A549 (cell line): ENCODE measurements at regions not wholly inside any gene's neighbourhood (a gene's known extent, or its start where the extent isn't known, plus 50 kb on each side); places are given as distances from the start of the nearest gene placed in this dataset.

Source experiments
- ATAC-seq, 2 experiments: fragments of 200-7000 bp in 1 of 2; fragments of >200 bp in 1 of 2; cut with Nextera tagmentation in 1 of 2; cut with Tn5 transposase in 1 of 2; 3 replicates each; pipeline versions ENCODE4 v1.8.0 to v1.9.1; 2018 to 2020; ENCODE audit warnings: mild to moderate bottlenecking in 1 of 2, moderate library complexity in 1 of 2
- CTCF ChIA-PET: fragments of 300-600 bp; sonication (Branson Sonifier 250); formaldehyde crosslinking; extraction: SDS; loops from one replicate; lab custom pipeline; 2021; ENCODE audit warnings: antibody characterized with exemption, inconsistent platforms; lab: Yijun Ruan, JAX
- POLR2A ChIA-PET: fragments of 350-600 bp; formaldehyde crosslinking; extraction: SDS; loops from one replicate; lab custom pipeline; 2021; ENCODE audit warnings: antibody characterized with exemption, inconsistent platforms; lab: Yijun Ruan, JAX
- DNase-seq, 2 experiments: peaks; one replicate each; pipeline versions ENCODE4 v3.0.0 to v3.0.0-alpha.2; 2011 to 2016; ENCODE audit warnings: low read depth in 1 of 2, low spot score in 1 of 2
- FAIRE-seq: peaks from 2 replicates; lab custom pipeline; 2011; peaks lifted over from hg19 to GRCh38; lab: Jason Lieb, UNC
- H3K27ac ChIP-seq, 2 experiments: fragments of >200 bp; sonication (Bioruptor Twin); formaldehyde crosslinking; 3 replicates each; pipeline ENCODE4 v1.5.1; 2016 to 2017
- H3K4me1 ChIP-seq: fragments of >200 bp; sonication (Bioruptor Twin); formaldehyde crosslinking; 3 replicates; pipeline ENCODE4 v1.6.1; 2016
- H3K4me2 ChIP-seq: fragments of >200 bp; sonication (Bioruptor Twin); formaldehyde crosslinking; 3 replicates; pipeline ENCODE4 v1.6.1; 2016
- H3K4me3 ChIP-seq: fragments of >200 bp; sonication (Bioruptor Twin); formaldehyde crosslinking; 3 replicates; pipeline ENCODE4 v1.5.1; 2016
- H3K9me3 ChIP-seq: fragments of >200 bp; sonication (Bioruptor Twin); formaldehyde crosslinking; 3 replicates; pipeline ENCODE4 v1.6.1; 2016
- CBX2 ChIP-seq: fragments of 200-600 bp; sonication (generic); IDR thresholded peaks from 2 replicates; pipeline ENCODE4 v1.6.1; 2016; ENCODE audit warnings: low read depth, mild to moderate bottlenecking, borderline replicate concordance
- CHD2 ChIP-seq: fragments of 150-350 bp; IDR thresholded peaks from 2 replicates; pipeline ENCODE4 v1.6.1; 2014; ENCODE audit warnings: low read length; ENCODE audit not compliant: partially characterized antibody
- GATA3 ChIP-seq: IDR thresholded peaks from 2 replicates; pipeline ENCODE4 v1.6.1; 2012; ENCODE audit warnings: borderline replicate concordance
- HES2 ChIP-seq: fragments of >200 bp; sonication (Bioruptor Twin); formaldehyde crosslinking; IDR thresholded peaks from 2 replicates; pipeline ENCODE4 v1.6.1; 2016
- HEYL ChIP-seq: fragments of 250-450 bp; sonication (Bioruptor Pico); IDR thresholded peaks from 2 replicates; pipeline ENCODE4 v1.8.0; 2021; ENCODE audit warnings: mild to moderate bottlenecking, moderate library complexity
- JUNB ChIP-seq: fragments of >200 bp; sonication (Bioruptor Twin); formaldehyde crosslinking; IDR thresholded peaks from 2 replicates; pipeline ENCODE4 v1.6.1; 2016
- KDM5A ChIP-seq: fragments of 200-600 bp; sonication (generic); IDR thresholded peaks from 2 replicates; pipeline ENCODE4 v1.6.1; 2016; ENCODE audit warnings: antibody characterized with exemption, mild to moderate bottlenecking
- MAFK ChIP-seq: fragments of 450-650 bp; IDR thresholded peaks from 2 replicates; pipeline ENCODE4 v1.6.1; 2014; ENCODE audit not compliant: partially characterized antibody
- MAZ ChIP-seq: fragments of 150-350 bp; IDR thresholded peaks from 2 replicates; pipeline ENCODE4 v1.6.1; 2014; ENCODE audit warnings: antibody characterized with exemption, low read depth, low read length, borderline replicate concordance
- MYC ChIP-seq: IDR thresholded peaks from 2 replicates; pipeline ENCODE4 v1.6.1; 2012; ENCODE audit warnings: mild to moderate bottlenecking, inconsistent platforms, low read length, improper control_type of control experiment, borderline replicate concordance
- RFX5 ChIP-seq: fragments of 450-650 bp; IDR thresholded peaks from 2 replicates; pipeline ENCODE4 v1.7.1; 2014; ENCODE audit warnings: antibody characterized with exemption, mild to moderate bottlenecking, moderate library complexity
- TFCP2L1 ChIP-seq: fragments of 250-450 bp; sonication (Bioruptor Pico); IDR thresholded peaks from 2 replicates; pipeline ENCODE4 v1.5.0; 2021; ENCODE audit warnings: mild to moderate bottlenecking
- ZC3H11A ChIP-seq: fragments of 450-650 bp; IDR thresholded peaks from 2 replicates; pipeline ENCODE4 v1.6.1; 2014; ENCODE audit warnings: antibody characterized with exemption, mild to moderate bottlenecking
- ZFP36 ChIP-seq: fragments of 450-650 bp; IDR thresholded peaks from 2 replicates; pipeline ENCODE4 v1.6.1; 2014; ENCODE audit warnings: borderline replicate concordance; ENCODE audit not compliant: partially characterized antibody
- ZNF302 ChIP-seq: fragments of 250-450 bp; sonication (Bioruptor Pico); IDR thresholded peaks from 2 replicates; pipeline ENCODE4 v1.9.0; 2021; ENCODE audit warnings: inconsistent platforms, mild to moderate bottlenecking, moderate library complexity
- WGBS: methylation state at CpG from one replicate; pipeline ENCODE4 v1.1.6; 2017; ENCODE audit errors: missing lambda C conversion rate; 5-methylcytosine and 5-hydroxymethylcytosine counted together
- TF ChIP-seq, protein P1 (sequence below): fragments of 250-450 bp; sonication (Bioruptor Pico); IDR thresholded peaks from 2 replicates; pipeline ENCODE4 v1.5.0; 2021; ENCODE audit warnings: mild to moderate bottlenecking, moderate library complexity, borderline replicate concordance
- TF ChIP-seq, protein P2 (sequence below): fragments of >200 bp; sonication (Bioruptor Twin); formaldehyde crosslinking; IDR thresholded peaks from 3 replicates; pipeline ENCODE4 v1.6.1; 2016
- TF ChIP-seq, protein P3 (sequence below): fragments of 200-600 bp; sonication (generic); IDR thresholded peaks from 2 replicates; pipeline ENCODE4 v1.6.1; 2016; ENCODE audit warnings: antibody characterized with exemption, mild to moderate bottlenecking, moderate library complexity
- TF ChIP-seq, protein P4 (sequence below): IDR thresholded peaks from 2 replicates; pipeline ENCODE4 v1.6.1; 2012

DNA sequence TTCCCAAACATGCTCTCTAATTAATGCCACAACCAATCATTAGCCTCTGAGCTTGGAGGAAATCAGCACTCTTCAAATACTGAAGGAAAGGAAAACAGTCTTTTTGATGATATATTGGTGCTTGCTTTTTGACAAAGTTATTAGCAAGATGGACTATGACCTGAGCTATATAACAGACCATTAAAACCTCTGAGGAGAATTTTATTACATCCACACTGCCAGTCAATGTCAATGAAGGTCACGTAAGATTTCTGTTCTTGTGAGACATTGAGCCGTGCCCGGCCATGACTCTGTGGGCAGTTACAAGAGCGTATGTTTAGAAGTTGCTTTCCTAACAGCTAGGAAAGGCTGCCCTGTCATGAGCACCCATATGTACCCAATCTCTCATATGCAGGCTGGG is 659.0 kb downstream of the UTRN start (continued):
- TF ChIP-seq, protein P1, sequence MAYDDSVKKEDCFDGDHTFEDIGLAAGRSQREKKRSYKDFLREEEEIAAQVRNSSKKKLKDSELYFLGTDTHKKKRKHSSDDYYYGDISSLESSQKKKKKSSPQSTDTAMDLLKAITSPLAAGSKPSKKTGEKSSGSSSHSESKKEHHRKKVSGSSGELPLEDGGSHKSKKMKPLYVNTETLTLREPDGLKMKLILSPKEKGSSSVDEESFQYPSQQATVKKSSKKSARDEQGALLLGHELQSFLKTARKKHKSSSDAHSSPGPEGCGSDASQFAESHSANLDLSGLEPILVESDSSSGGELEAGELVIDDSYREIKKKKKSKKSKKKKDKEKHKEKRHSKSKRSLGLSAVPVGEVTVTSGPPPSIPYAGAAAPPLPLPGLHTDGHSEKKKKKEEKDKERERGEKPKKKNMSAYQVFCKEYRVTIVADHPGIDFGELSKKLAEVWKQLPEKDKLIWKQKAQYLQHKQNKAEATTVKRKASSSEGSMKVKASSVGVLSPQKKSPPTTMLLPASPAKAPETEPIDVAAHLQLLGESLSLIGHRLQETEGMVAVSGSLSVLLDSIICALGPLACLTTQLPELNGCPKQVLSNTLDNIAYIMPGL, result no peak
- TF ChIP-seq HEYL (CRISPR knock-in tag) (no peak), KDM5A (no peak), ZC3H11A (no peak), GATA3 (no peak), MAFK (no peak), ZFP36 (no peak), RFX5 (no peak), HES2 (no peak)
- TF ChIP-seq, protein P2, sequence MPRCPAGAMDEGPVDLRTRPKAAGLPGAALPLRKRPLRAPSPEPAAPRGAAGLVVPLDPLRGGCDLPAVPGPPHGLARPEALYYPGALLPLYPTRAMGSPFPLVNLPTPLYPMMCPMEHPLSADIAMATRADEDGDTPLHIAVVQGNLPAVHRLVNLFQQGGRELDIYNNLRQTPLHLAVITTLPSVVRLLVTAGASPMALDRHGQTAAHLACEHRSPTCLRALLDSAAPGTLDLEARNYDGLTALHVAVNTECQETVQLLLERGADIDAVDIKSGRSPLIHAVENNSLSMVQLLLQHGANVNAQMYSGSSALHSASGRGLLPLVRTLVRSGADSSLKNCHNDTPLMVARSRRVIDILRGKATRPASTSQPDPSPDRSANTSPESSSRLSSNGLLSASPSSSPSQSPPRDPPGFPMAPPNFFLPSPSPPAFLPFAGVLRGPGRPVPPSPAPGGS, result no peak

GRCh38 chr6:144947398-144947976 is 662.4 kb downstream of the UTRN start:
- DNase-seq (no peak), FAIRE-seq (no peak), ATAC-seq (no peak)
- CTCF ChIA-PET, result no interaction called here
- Histone ChIP-seq H3K4me3 (no peak overlapping the region), H3K4me1 (no peaks in the 10 kb centered on the region)
- WGBS, result 44% methylated on average over 4 of the region's 4 CpGs
- POLR2A ChIA-PET, result no interaction called here
- TF ChIP-seq, protein P3, sequence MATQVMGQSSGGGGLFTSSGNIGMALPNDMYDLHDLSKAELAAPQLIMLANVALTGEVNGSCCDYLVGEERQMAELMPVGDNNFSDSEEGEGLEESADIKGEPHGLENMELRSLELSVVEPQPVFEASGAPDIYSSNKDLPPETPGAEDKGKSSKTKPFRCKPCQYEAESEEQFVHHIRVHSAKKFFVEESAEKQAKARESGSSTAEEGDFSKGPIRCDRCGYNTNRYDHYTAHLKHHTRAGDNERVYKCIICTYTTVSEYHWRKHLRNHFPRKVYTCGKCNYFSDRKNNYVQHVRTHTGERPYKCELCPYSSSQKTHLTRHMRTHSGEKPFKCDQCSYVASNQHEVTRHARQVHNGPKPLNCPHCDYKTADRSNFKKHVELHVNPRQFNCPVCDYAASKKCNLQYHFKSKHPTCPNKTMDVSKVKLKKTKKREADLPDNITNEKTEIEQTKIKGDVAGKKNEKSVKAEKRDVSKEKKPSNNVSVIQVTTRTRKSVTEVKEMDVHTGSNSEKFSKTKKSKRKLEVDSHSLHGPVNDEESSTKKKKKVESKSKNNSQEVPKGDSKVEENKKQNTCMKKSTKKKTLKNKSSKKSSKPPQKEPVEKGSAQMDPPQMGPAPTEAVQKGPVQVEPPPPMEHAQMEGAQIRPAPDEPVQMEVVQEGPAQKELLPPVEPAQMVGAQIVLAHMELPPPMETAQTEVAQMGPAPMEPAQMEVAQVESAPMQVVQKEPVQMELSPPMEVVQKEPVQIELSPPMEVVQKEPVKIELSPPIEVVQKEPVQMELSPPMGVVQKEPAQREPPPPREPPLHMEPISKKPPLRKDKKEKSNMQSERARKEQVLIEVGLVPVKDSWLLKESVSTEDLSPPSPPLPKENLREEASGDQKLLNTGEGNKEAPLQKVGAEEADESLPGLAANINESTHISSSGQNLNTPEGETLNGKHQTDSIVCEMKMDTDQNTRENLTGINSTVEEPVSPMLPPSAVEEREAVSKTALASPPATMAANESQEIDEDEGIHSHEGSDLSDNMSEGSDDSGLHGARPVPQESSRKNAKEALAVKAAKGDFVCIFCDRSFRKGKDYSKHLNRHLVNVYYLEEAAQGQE, result no peak
- TF ChIP-seq HEYL (CRISPR knock-in tag) (no peak), GATA3 (no peak), CBX2 (no peak), MAFK (no peak), ZNF302 (CRISPR knock-in tag) (no peak), MYC (no peak), JUNB (no peak), MAZ (no peak), TFCP2L1 (no peak), CHD2 (no peak), KDM5A (no peak)
- TF ChIP-seq, protein P4, sequence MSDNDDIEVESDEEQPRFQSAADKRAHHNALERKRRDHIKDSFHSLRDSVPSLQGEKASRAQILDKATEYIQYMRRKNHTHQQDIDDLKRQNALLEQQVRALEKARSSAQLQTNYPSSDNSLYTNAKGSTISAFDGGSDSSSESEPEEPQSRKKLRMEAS, result no peak
- TF ChIP-seq, all 56 proteins: peak for 0
- H3K4me2 ChIP-seq, result no peak overlapping the region
- H3K9me3 ChIP-seq, result no peaks in the 10 kb centered on the region
- no peak overlapping the region for H3K27ac ChIP-seq
